A673 (cell line): ENCODE measurements at regions not wholly inside any gene's neighbourhood (a gene's known extent, or its start where the extent isn't known, plus 50 kb on each side); places are given as distances from the start of the nearest gene placed in this dataset.

Source experiments
- BruUV-seq: library from RNA; stranded (reverse); fragments of 400-500 nt; replicated peaks from 2 replicates; lab custom pipeline; 2021; lab: Mats Ljungman, UMichigan
- CTCF ChIA-PET: fragments of 300-600 bp; sonication (Branson Sonifier 250); formaldehyde crosslinking; loops from one replicate; lab custom pipeline; 2022; ENCODE audit warnings: antibody characterized with exemption; lab: Charles Lee
- POLR2A ChIA-PET: fragments of 300-600 bp; sonication (Branson Sonifier 250); formaldehyde crosslinking; loops from one replicate; lab custom pipeline; 2022; ENCODE audit warnings: antibody characterized with exemption; ENCODE audit not compliant: low non-redundant PET; lab: Charles Lee
- DNase-seq: peaks from one replicate; pipeline ENCODE4 v3.0.0-alpha.2; 2015; ENCODE audit warnings: low spot score
- H3K27ac ChIP-seq: fragments of 200-600 bp; sonication (generic); 2 replicates; pipeline ENCODE4 v1.5.1; 2016; ENCODE audit warnings: mixed run types, low read depth, mild to moderate bottlenecking, mixed read lengths, antibody characterized with exemption, low read length; ENCODE audit not compliant: poor library complexity, severe bottlenecking
- H3K27me3 ChIP-seq: fragments of 200-600 bp; sonication (generic); replicated peaks from 2 replicates; pipeline ENCODE4 v1.6.1; 2017; ENCODE audit warnings: mixed run types, low read depth, mild to moderate bottlenecking, mixed read lengths, antibody characterized with exemption, low read length; ENCODE audit not compliant: insufficient read depth, poor library complexity
- H3K36me3 ChIP-seq: fragments of 200-600 bp; sonication (generic); 2 replicates; pipeline ENCODE4 v1.6.1; 2016; ENCODE audit warnings: mixed run types, mild to moderate bottlenecking, mixed read lengths, antibody characterized with exemption, low read length; ENCODE audit not compliant: insufficient read depth, poor library complexity, severe bottlenecking
- H3K4me1 ChIP-seq: fragments of 200-600 bp; sonication (generic); 2 replicates; pipeline ENCODE4 v1.6.1; 2017; ENCODE audit warnings: mixed run types, mild to moderate bottlenecking, mixed read lengths, antibody characterized with exemption, low read length; ENCODE audit not compliant: insufficient read depth, poor library complexity, severe bottlenecking
- H3K4me3 ChIP-seq: fragments of 200-600 bp; sonication (generic); 2 replicates; pipeline ENCODE4 v1.5.1; 2016; ENCODE audit warnings: low read depth, mixed run types, mild to moderate bottlenecking, mixed read lengths, low read length; ENCODE audit not compliant: poor library complexity, severe bottlenecking
- H3K9me3 ChIP-seq: fragments of 200-600 bp; sonication (generic); 2 replicates; pipeline ENCODE4 v1.6.1; 2016; ENCODE audit warnings: mixed run types, low read depth, mild to moderate bottlenecking, mixed read lengths, antibody characterized with exemption, low read length; ENCODE audit not compliant: poor library complexity, severe bottlenecking
- CTCF ChIP-seq: fragments of 300-800, 200-600 bp; sonication (generic); conservative IDR thresholded peaks from 2 replicates; pipeline ENCODE4 v1.5.1; 2017; ENCODE audit warnings: low read depth, mild to moderate bottlenecking, antibody characterized with exemption, low read length, moderate library complexity, mixed read lengths
- EZH2 ChIP-seq: fragments of 200-600 bp; sonication (generic); IDR thresholded peaks from 2 replicates; pipeline ENCODE4 v1.6.1; 2017; ENCODE audit warnings: borderline replicate concordance, low read depth, mild to moderate bottlenecking, mixed read lengths, antibody characterized with exemption, low read length; ENCODE audit not compliant: poor library complexity, severe bottlenecking
- intact Hi-C: fragments of 100-400 bp; cut with micrococcal nuclease; formaldehyde crosslinking; loops from one replicate; pipeline ENCODE4 v1.10.0; 2022; ENCODE audit not compliant: unreplicated experiment

- no peak overlapping the region for H3K27ac ChIP-seq
- DNase-seq: no peak
- no peaks in the 10 kb centered on the region for H3K27me3 ChIP-seq
- no peak for TF ChIP-seq CTCF
- no peak for TF ChIP-seq EZH2
- no peaks in the 10 kb centered on the region for H3K9me3 ChIP-seq
- no peak overlapping the region for H3K4me3 ChIP-seq
- no peaks in the 10 kb centered on the region for H3K4me1 ChIP-seq
- intact Hi-C loops: loop anchor here (5.0 kb wide), 3 partner anchors 510 to 755 kb away; no protein-coding TSS in a partner anchor
- H3K36me3 ChIP-seq: no peaks in the 10 kb centered on the region
- no TSS peak for BruUV-seq
- ChIA-PET CTCF (no interaction called here), POLR2A (no interaction called here)
Measured at GRCh38 chr3:117527346-117527745, 817.8 kb downstream of the TUSC7 start.

GRCh38 chr3:117528688-117529087 is 819.1 kb downstream of the TUSC7 start:
- Histone ChIP-seq H3K36me3 (no peaks in the 10 kb centered on the region), H3K27ac (no peak overlapping the region), H3K4me1 (no peaks in the 10 kb centered on the region), H3K4me3 (no peak overlapping the region), H3K9me3 (no peaks in the 10 kb centered on the region), H3K27me3 (no peaks in the 10 kb centered on the region)
- intact Hi-C loops: loop anchor here (5.0 kb wide), 3 partner anchors 511 to 756 kb away; no protein-coding TSS in a partner anchor
- no peak for DNase-seq
- TF ChIP-seq EZH2 (no peak), CTCF (no peak)
- CTCF ChIA-PET: no interaction called here
- no TSS peak for BruUV-seq
- POLR2A ChIA-PET: no interaction called here

GRCh38 chr3:117531078-117531767 is 821.6 kb downstream of the TUSC7 start:
- TF ChIP-seq CTCF (no peak), EZH2 (no peak)
- Histone ChIP-seq H3K9me3 (no peaks in the 10 kb centered on the region), H3K27ac (no peak overlapping the region), H3K36me3 (no peaks in the 10 kb centered on the region), H3K27me3 (no peaks in the 10 kb centered on the region), H3K4me1 (no peaks in the 10 kb centered on the region), H3K4me3 (no peak overlapping the region)
- intact Hi-C loops: no loop called here
- DNase-seq: no peak
- no TSS peak for BruUV-seq
- POLR2A ChIA-PET: no interaction called here
- CTCF ChIA-PET: interaction anchor here (0.7 kb wide), 1 partner anchor 521 kb away, joined by 3 read pairs; no protein-coding TSS in a partner anchor
